Endothelial cell of umbilical vein (primary cell): ENCODE measurements at regions not wholly inside any gene's neighbourhood (a gene's known extent, or its start where the extent isn't known, plus 50 kb on each side); places are given as distances from the start of the nearest gene placed in this dataset.

Experiments
- BruUV-seq: library from RNA; stranded (reverse); fragments of 400-500 nt; replicated peaks from 2 replicates; lab custom pipeline; 2021; lab: Mats Ljungman, UMichigan
- CTCF ChIA-PET: fragments of 300-600, 350-600 bp; sonication (Branson Sonifier 250); formaldehyde crosslinking; loops from one replicate; lab custom pipeline; 2021; ENCODE audit warnings: antibody characterized with exemption, inconsistent platforms; lab: Charles Lee
- POLR2A ChIA-PET: fragments of 300-600, 350-600 bp; sonication (Branson Sonifier 250); formaldehyde crosslinking; loops from one replicate; lab custom pipeline; 2021; ENCODE audit warnings: antibody characterized with exemption, inconsistent platforms; lab: Charles Lee
- DNase-seq: peaks from one replicate; pipeline ENCODE4 v3.0.0-alpha.2; 2011; ENCODE audit warnings: low read depth, low spot score
- FAIRE-seq: peaks from 2 replicates; lab custom pipeline; 2011; peaks lifted over from hg19 to GRCh38; lab: Jason Lieb, UNC
- H2AFZ ChIP-seq: 2 replicates; pipeline ENCODE4 v1.6.0; 2012; ENCODE audit warnings: low read depth, low read length, control low read depth, inconsistent platforms
- H3K27ac ChIP-seq: 2 replicates; pipeline ENCODE4 v1.5.1; 2011; ENCODE audit warnings: low read depth, mild to moderate bottlenecking, control low read depth, low read length, moderate library complexity; ENCODE audit not compliant: insufficient read depth
- H3K27me3 ChIP-seq, 2 experiments: 2 replicates each; pipeline versions ENCODE4 v1.6.0 to v1.6.1; 2011; ENCODE audit warnings: low read length in 2 of 2, mixed read lengths in 1 of 2; ENCODE audit not compliant: control insufficient read depth in 2 of 2, insufficient read depth in 2 of 2
- H3K36me3 ChIP-seq, 2 experiments: 2 replicates in 1 of 2; 3 replicates in 1 of 2; pipeline ENCODE4 v1.5.1; 2011; ENCODE audit warnings: low read length in 2 of 2, mild to moderate bottlenecking in 1 of 2, moderate library complexity in 1 of 2; ENCODE audit not compliant: control insufficient read depth in 2 of 2, insufficient read depth in 2 of 2; ENCODE audit errors: extremely low read depth in 1 of 2
- H3K4me1 ChIP-seq: 3 replicates; pipeline ENCODE4 v1.5.1; 2011; ENCODE audit warnings: mild to moderate bottlenecking, low read length; ENCODE audit not compliant: control insufficient read depth, insufficient read depth; ENCODE audit errors: extremely low read depth
- H3K4me2 ChIP-seq: 2 replicates; pipeline ENCODE4 v1.6.1; 2011; ENCODE audit warnings: low read length, control low read depth, mixed read lengths; ENCODE audit not compliant: insufficient read depth
- H3K4me3 ChIP-seq, 3 experiments: fragments of 200-600 bp in 1 of 3; sonication (generic), shearing (Covaris generic) in 1 of 3; replicated peaks in 1 of 3; 2 replicates each; pipeline ENCODE4 v1.5.1; 2011 to 2016; ENCODE audit warnings: control low read depth in 3 of 3, low read length in 3 of 3, mild to moderate bottlenecking in 2 of 3, inconsistent platforms in 1 of 3, low read depth in 1 of 3, moderate library complexity in 1 of 3; ENCODE audit not compliant: insufficient read depth in 1 of 3
- H3K79me2 ChIP-seq: 2 replicates; pipeline ENCODE4 v1.6.0; 2012; ENCODE audit warnings: low read length, inconsistent platforms; ENCODE audit not compliant: control insufficient read depth, insufficient read depth
- H3K9ac ChIP-seq: replicated peaks from 2 replicates; pipeline ENCODE3; 2011; ENCODE audit warnings: low read length, control low read depth; ENCODE audit not compliant: insufficient read depth; ENCODE audit errors: extremely low read depth
- H3K9me1 ChIP-seq: replicated peaks from 3 replicates; pipeline ENCODE4 v1.6.0; 2011; ENCODE audit warnings: mild to moderate bottlenecking, low read length; ENCODE audit not compliant: control insufficient read depth, insufficient read depth; ENCODE audit errors: extremely low read depth
- H3K9me3 ChIP-seq: replicated peaks from 2 replicates; pipeline ENCODE4 v1.5.1; 2012; ENCODE audit warnings: low read length, inconsistent platforms; ENCODE audit not compliant: control insufficient read depth, insufficient read depth
- H4K20me1 ChIP-seq: replicated peaks from 2 replicates; pipeline ENCODE3; 2011; ENCODE audit warnings: mild to moderate bottlenecking, low read length; ENCODE audit not compliant: control insufficient read depth, insufficient read depth; ENCODE audit errors: extremely low read depth
- EZH2 ChIP-seq: IDR thresholded peaks from 2 replicates; pipeline ENCODE4 v1.6.1; 2012; ENCODE audit warnings: borderline replicate concordance, low read depth, mild to moderate bottlenecking, moderate library complexity, low read length, inconsistent platforms; ENCODE audit not compliant: severe bottlenecking
- FOS ChIP-seq: IDR thresholded peaks from 2 replicates; pipeline ENCODE4 v1.6.1; 2011; ENCODE audit warnings: mild to moderate bottlenecking, low read length, moderate library complexity, borderline replicate concordance; ENCODE audit not compliant: insufficient read depth
- GATA2 ChIP-seq: IDR thresholded peaks from 2 replicates; pipeline ENCODE4 v1.7.0; 2011; ENCODE audit warnings: low read depth, mild to moderate bottlenecking, moderate library complexity, mixed read lengths, low read length; ENCODE audit not compliant: insufficient read length, insufficient read depth
- JUN ChIP-seq: IDR thresholded peaks from 2 replicates; pipeline ENCODE4 v1.6.1; 2011; ENCODE audit warnings: borderline replicate concordance, low read depth; ENCODE audit not compliant: insufficient read length, insufficient read depth
- MYC ChIP-seq: IDR thresholded peaks from one replicate; pipeline ENCODE4 v1.6.1; 2011; ENCODE audit warnings: mild to moderate bottlenecking, low read depth, low read length
- POLR2A ChIP-seq: IDR thresholded peaks from 2 replicates; pipeline ENCODE4 v1.6.1; 2012; ENCODE audit warnings: low read depth, mild to moderate bottlenecking, control low read depth, low read length
- POLR2AphosphoS5 ChIP-seq: IDR thresholded peaks from 2 replicates; pipeline ENCODE4 v1.6.1; 2012; ENCODE audit warnings: low read depth, mild to moderate bottlenecking, control low read depth, low read length, moderate library complexity; ENCODE audit not compliant: insufficient read depth
- dilution Hi-C: fragments of 300-500 bp; cut with MboI; formaldehyde crosslinking; loops from one replicate; pipeline ENCODE4 v1.15.0; 2019; ENCODE audit warnings: low sequenced_read_pairs; ENCODE audit not compliant: extremely low pct_ligation_motif_present
- intact Hi-C: fragments of 100-400 bp; cut with micrococcal nuclease; formaldehyde crosslinking; loops from one replicate; pipeline ENCODE4 v1.10.0; 2022
- TF ChIP-seq, protein P1 (sequence below), 2 donors: IDR thresholded peaks; 1 replicate in 1 of 2; 2 replicates in 1 of 2; pipeline ENCODE4 v1.5.1; 2011; ENCODE audit warnings: low read length in 2 of 2, mild to moderate bottlenecking in 2 of 2, moderate library complexity in 2 of 2, control low read depth in 1 of 2, inconsistent platforms in 1 of 2, low read depth in 1 of 2; ENCODE audit not compliant: insufficient read depth in 1 of 2; ENCODE audit errors: extremely low read depth in 1 of 2
- TF ChIP-seq, protein P2 (sequence below): IDR thresholded peaks from 2 replicates; pipeline ENCODE4 v1.6.1; 2011; ENCODE audit not compliant: insufficient read depth, insufficient read length

DNA sequence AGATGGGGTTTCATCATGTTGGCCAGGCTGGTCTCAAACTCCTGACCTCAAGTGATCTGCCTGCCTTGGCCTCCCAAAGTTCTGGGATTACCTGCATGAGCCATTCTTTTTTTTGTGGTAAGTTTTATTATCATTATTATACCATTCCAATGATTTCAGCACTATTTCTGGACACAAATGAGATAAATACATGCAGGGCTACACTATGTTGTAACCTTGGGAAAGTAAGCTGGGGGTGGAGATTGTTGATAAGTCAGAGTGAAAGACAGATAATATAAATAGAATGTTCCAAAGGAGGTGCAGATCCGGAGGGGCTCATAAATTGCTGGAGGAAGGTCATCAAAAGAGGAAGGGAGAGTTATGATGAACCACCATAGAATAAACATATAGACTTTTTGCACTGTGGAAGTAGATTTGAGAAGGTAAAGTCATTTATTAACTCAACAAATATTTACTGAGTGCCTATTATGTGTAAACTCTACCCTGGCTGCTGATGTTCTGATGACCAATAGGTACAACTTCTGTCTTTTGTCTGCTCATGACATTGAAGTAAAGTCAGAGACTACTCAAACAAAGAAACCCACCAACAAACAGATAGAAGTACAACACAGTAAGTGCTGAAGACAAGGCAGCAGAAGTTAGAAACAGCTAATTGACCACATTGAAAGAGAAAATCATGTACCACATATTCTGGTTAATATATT lies 478.9 kb upstream of the GOLIM4 start:
- no TSS peak for BruUV-seq
- TF ChIP-seq MYC = no peak
- TF ChIP-seq, protein P1, sequence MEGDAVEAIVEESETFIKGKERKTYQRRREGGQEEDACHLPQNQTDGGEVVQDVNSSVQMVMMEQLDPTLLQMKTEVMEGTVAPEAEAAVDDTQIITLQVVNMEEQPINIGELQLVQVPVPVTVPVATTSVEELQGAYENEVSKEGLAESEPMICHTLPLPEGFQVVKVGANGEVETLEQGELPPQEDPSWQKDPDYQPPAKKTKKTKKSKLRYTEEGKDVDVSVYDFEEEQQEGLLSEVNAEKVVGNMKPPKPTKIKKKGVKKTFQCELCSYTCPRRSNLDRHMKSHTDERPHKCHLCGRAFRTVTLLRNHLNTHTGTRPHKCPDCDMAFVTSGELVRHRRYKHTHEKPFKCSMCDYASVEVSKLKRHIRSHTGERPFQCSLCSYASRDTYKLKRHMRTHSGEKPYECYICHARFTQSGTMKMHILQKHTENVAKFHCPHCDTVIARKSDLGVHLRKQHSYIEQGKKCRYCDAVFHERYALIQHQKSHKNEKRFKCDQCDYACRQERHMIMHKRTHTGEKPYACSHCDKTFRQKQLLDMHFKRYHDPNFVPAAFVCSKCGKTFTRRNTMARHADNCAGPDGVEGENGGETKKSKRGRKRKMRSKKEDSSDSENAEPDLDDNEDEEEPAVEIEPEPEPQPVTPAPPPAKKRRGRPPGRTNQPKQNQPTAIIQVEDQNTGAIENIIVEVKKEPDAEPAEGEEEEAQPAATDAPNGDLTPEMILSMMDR (IDR thresholded peaks at IDR 0.05; ENCODE audit: extremely low read depth in 1 of 2, insufficient read depth in 1 of 2, low read depth in 1 of 2, low read length in 2 of 2) = no peak
- no peak for TF ChIP-seq FOS
- no peak for TF ChIP-seq POLR2A
- no peak for TF ChIP-seq JUN
- no peak for TF ChIP-seq POLR2AphosphoS5
- TF ChIP-seq, protein P2, sequence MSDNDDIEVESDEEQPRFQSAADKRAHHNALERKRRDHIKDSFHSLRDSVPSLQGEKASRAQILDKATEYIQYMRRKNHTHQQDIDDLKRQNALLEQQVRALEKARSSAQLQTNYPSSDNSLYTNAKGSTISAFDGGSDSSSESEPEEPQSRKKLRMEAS = no peak
- TF ChIP-seq GATA2 = no peak
- no peak for TF ChIP-seq EZH2
- Histone ChIP-seq H3K9me3 (no peaks in the 10 kb centered on the region), H3K4me2 (no peak overlapping the region), H3K79me2 (no peaks in the 10 kb centered on the region), H3K4me1 (no peaks in the 10 kb centered on the region), H2AFZ (no peak overlapping the region), H3K9me1 (no peaks in the 10 kb centered on the region), H3K36me3 (no peaks in the 10 kb centered on the region), H3K4me3 (no peak overlapping the region), H3K27ac (no peak overlapping the region), H3K27me3 (no peaks in the 10 kb centered on the region), H3K9ac (no peak overlapping the region), H4K20me1 (no peaks in the 10 kb centered on the region)
- ChIA-PET POLR2A (no interaction called here), CTCF (interaction anchor here (1.1 kb wide), 1 partner anchor 10 kb away, joined by 3 read pairs; no protein-coding TSS in a partner anchor)
- intact Hi-C loops = no loop called here
- FAIRE-seq (no peak), DNase-seq (no peak)
- dilution Hi-C loops = no loop called here
